GM04504 (cell line): ENCODE measurements at regions not wholly inside any gene's neighbourhood (a gene's known extent, or its start where the extent isn't known, plus 50 kb on each side); places are given as distances from the start of the nearest gene placed in this dataset.
"Not testable (repeated sequence)": the region's sequence is repeated elsewhere in the genome, so short reads cannot be mapped to it uniquely, and the experiment has no call there.

ENCODE experiments used
- DNase-seq: peaks from one replicate; pipeline ENCODE4 v3.0.0-alpha.2; 2012; ENCODE audit warnings: low read depth

GRCh38 chr14:30373053-30373452, 185.9 kb upstream of the G2E3 start:
- no peak for DNase-seq

GRCh38 chr14:30373526-30373925, 185.4 kb upstream of the G2E3 start:
- DNase-seq, result no peak

- DNase-seq, result peak; percentile 23
Measured at GRCh38 chr14:30375296-30375892, 183.6 kb upstream of the G2E3 start.

GRCh38 chr14:30381861-30382480, 177.0 kb upstream of the G2E3 start:
- DNase-seq, result no peak

GRCh38 chr14:30385925-30386324, 173.0 kb upstream of the G2E3 start:
- no peak for DNase-seq

GRCh38 chr14:30387871-30388270, 171.1 kb upstream of the G2E3 start:
- no peak for DNase-seq

- DNase-seq, result peak; percentile 1
Measured at GRCh38 chr14:30389134-30389876, 169.7 kb upstream of the G2E3 start.

GRCh38 chr14:30389877-30390385, 169.0 kb upstream of the G2E3 start:
- no peak for DNase-seq

GRCh38 chr14:30395065-30395464, 163.9 kb upstream of the G2E3 start:
- no peak for DNase-seq

GRCh38 chr14:30402846-30403245, 156.1 kb upstream of the G2E3 start:
- DNase-seq, result no peak

GRCh38 chr14:30403791-30404190, 155.2 kb upstream of the G2E3 start:
- no peak for DNase-seq

GRCh38 chr14:30409508-30410015, 149.4 kb upstream of the G2E3 start:
- not testable (repeated sequence) for DNase-seq

- no peak for DNase-seq
Measured at GRCh38 chr14:30410986-30411385, 148.0 kb upstream of the G2E3 start.

- DNase-seq, result not testable (repeated sequence)
Measured at GRCh38 chr14:30413184-30413583, 145.8 kb upstream of the G2E3 start.

GRCh38 chr14:30417121-30417520, 141.8 kb upstream of the G2E3 start:
- no peak for DNase-seq

GRCh38 chr14:30417999-30418398, 141.0 kb upstream of the G2E3 start:
- DNase-seq, result no peak

- no peak for DNase-seq
Measured at GRCh38 chr14:30419037-30419436, 139.9 kb upstream of the G2E3 start.

- DNase-seq, result no peak
Measured at GRCh38 chr14:30420515-30420914, 138.4 kb upstream of the G2E3 start.

- no peak for DNase-seq
Measured at GRCh38 chr14:30426463-30426862, 132.5 kb upstream of the G2E3 start.

GRCh38 chr14:30427401-30427800, 131.6 kb upstream of the G2E3 start:
- no peak for DNase-seq

- DNase-seq, result no peak
Measured at GRCh38 chr14:30427846-30428245, 131.1 kb upstream of the G2E3 start.

- DNase-seq, result no peak
Measured at GRCh38 chr14:30431552-30431951, 127.4 kb upstream of the G2E3 start.

GRCh38 chr14:30440961-30441360, 118.0 kb upstream of the G2E3 start:
- peak; percentile 35 for DNase-seq
